HG03565 (cell line): ENCODE measurements at regions not wholly inside any gene's neighbourhood (a gene's known extent, or its start where the extent isn't known, plus 50 kb on each side); places are given as distances from the start of the nearest gene placed in this dataset.
"Not testable (repeated sequence)": the region's sequence is repeated elsewhere in the genome, so short reads cannot be mapped to it uniquely, and the experiment has no call there.

Source experiments
- ATAC-seq: cut with Tn5 transposase; IDR thresholded peaks from one replicate; pipeline ENCODE4 v1.9.1; 2021; ENCODE audit warnings: mild to moderate bottlenecking, moderate library complexity; ENCODE audit not compliant: unreplicated experiment

DNA sequence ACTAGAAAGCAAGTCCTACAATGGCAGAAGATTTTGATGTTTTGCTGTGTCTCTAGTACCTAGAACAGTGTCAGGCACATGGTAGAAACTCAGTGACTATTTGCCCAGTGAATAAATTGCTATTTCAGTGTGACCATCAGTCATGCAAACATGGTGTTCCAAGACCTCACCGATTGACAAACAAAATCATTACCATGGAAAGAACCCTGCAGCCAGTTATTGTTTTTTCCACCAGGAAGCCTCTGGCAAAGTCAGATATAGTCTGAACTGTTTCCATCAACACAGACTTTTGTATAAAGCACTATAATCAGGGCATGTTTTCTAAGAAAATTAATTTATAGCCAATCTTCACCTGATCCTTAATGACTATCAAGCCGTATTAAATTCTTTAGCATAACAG lies 97.3 kb upstream of the RASSF8 start:
- ATAC-seq, result no peak

- ATAC-seq, result no peak
These were observed 93.9 kb upstream of the RASSF8 start for GRCh38 chr12:25864306-25865276.

DNA sequence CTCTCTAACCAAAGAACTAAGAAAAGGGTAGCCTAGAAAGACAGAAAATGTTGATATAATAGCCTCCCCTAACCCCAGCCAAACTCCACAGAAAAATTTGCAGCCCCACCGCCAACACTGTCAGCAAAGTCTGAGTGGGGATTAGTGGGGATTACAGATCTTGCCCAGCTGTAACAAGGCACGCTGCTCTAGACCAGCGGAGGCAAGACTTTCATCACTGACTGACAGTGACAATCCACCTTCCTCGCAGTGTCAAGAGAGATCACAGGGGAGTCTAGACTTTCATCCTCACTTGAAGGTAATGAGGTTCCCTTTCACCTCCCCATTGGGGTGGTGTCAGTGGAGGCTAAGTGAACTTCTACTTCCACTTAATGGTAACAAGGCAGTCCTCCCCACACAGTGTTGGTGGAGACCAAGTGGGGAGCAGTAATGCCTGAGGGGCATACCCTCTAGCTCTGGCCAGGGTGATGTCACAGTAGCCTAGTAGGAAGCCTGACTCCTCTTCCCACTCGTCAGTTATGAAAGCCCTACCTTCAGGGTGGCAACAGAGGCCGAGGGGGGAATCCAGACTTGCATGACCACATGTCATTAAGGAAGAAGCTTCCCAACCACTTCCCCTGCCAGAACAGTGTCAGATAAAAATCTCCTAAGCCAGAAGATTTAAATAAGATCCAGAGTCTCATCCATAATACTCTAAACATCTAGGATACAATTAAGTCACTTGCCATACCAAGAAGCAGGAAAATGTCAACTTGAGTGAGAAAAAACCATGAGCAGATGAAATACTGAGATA lies 91.7 kb upstream of the RASSF8 start:
- ATAC-seq, result no peak

DNA sequence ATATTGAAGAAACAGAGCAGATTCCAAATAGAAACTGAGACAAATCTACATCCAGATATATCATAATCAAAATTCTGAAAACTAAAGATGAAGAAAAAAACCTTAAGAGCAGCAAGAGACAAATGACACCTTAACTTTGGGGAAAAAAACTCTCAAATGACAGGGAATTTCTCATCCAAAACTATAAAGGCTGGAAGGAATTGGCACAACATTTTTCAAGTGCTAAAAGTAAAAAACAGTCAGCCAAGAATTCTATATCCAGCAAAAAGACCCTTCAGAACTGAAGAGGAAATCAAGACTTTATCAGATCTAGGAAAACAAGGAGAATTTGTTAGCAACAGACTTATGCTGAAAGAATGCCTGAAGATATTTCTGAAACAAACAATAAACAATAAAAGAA lies 90.3 kb upstream of the RASSF8 start:
- ATAC-seq, result no peak

GRCh38 chr12:25872137-25872536 lies 86.3 kb upstream of the RASSF8 start:
- ATAC-seq, result no peak

DNA sequence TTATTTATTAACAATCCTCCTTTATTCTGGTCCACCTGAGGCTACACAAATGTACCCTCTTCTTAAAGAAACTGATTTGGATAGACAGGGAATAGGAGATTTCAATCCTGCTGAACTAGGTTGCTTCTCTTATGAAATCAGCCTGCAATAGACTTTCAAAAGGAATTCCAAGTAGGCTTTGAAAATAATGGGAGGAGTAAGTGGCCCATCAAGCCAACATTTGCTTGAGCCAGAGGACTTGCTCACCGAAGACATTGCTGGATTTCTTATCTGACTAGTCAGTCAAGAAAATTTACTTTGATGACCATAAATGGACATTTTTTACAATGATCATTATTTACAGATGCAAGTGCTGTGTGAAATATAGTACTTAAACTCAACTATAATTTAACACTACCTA lies 82.8 kb upstream of the RASSF8 start:
- no peak for ATAC-seq

DNA sequence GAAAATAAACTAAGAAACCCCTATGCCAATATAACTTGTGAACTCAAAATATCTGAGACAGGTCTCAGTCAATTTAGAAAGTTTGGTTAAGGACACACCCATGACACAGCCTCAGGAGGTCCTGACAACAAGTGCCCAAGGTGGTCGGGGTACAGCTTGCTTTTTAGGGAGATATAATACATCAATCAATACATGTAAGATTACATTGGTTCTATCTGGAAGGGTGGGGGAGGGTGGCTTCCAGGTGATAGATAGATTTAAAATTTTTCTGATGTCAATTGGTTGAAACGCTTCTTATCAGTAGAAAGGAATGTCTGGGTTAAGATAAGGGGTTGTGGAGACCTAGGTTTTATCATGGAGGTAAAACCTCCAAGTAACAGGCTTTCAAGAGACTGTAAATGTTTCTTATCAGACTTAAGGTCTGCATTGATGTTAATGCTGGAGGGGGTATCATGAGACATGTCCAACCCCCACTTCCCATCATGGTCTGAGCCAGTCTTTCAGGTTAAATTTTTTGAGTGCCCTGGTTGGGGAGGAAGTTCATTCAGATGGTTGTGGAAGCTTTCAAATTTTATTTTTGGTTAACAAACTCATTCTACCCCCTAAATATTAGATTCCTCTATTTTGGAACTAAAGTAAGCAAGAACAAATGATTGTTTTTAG lies 82.0 kb upstream of the RASSF8 start:
- no peak for ATAC-seq

DNA sequence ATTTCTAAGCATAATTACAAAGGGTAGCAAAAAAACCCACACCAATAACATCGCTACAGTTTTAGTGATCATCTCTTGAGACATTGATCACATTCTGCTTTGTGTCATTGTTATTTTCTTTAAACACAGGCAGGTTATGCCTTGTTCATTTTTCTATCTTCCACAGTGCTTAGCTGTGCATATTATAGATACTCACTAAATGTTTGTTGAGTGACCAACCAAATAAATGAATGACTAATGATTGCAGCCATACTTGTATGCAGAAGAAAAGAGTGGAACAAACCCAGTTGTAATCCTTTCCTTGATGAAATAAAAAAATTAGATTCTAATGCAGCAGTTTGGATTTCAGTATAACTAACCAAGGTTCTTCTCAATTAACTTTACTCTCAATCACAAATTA lies 81.0 kb upstream of the RASSF8 start:
- no peak for ATAC-seq

- ATAC-seq, result no peak
These were observed 76.2 kb upstream of the RASSF8 start for GRCh38 chr12:25882266-25882665.

- ATAC-seq, result no peak
These were observed 75.2 kb upstream of the RASSF8 start for GRCh38 chr12:25883026-25883916.

- no peak for ATAC-seq
These were observed 74.2 kb upstream of the RASSF8 start for GRCh38 chr12:25884024-25884919.

- ATAC-seq, result no peak
These were observed 73.6 kb upstream of the RASSF8 start for GRCh38 chr12:25884920-25885234.

DNA sequence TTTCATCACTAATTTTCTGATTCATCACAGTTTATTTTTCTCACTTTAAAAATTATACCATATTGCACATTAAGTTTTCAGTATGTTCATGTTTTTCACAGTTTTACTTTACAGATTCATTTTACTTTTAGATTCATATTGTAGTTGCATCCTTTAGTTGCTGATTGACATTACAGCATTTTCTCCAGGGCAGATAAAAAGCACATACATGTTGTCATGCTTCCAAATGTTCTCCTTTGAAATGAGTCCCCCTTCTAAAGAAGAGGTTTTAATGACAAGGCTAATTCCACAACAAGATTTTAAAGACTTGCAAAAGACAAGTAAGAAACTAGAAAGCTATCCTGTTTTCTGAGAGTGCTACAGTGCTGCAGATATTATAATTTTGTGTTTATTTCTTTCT lies 72.1 kb upstream of the RASSF8 start:
- no peak for ATAC-seq

DNA sequence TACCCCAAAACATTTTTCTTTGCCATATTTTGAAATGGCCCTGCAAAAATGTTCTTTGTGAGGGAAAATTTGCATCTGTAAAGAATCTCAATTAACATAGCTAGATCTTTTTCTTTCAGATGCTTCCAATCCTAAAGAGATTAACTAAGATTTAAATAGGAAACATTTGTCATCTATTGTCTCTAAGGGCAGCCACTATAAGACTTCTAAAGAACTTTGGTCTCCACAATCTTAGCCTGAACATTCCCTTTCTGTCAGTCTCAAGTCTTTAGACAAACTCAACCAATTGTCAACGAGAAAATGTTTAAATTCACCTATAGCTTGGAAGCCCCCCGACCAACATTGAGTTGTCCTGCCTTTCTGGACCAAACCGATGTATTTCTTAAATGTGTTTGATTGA lies 71.1 kb upstream of the RASSF8 start:
- ATAC-seq, result no peak

GRCh38 chr12:25889185-25889584 lies 69.3 kb upstream of the RASSF8 start:
- no peak for ATAC-seq

DNA sequence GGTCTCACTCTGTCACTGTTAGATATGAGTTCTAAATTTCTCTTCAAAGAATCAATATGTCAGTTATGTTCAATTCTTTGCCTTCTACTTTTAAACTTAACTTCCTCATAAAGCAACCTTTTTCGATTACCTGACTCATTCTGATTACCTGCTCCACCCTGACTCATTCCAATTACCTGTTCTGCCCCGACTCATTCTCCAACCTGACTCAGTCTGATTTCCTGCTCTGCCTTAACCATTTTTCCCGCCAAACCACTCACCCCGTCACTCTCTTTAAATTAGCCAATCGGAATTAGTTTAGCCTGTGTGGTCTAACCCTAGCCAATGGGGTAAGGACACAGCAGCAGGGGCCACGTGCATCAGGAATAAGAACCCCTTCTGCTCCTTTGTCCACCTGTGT lies 67.4 kb upstream of the RASSF8 start:
- ATAC-seq, result not testable (repeated sequence)

GRCh38 chr12:25894759-25895158 lies 63.7 kb upstream of the RASSF8 start:
- no peak for ATAC-seq

DNA sequence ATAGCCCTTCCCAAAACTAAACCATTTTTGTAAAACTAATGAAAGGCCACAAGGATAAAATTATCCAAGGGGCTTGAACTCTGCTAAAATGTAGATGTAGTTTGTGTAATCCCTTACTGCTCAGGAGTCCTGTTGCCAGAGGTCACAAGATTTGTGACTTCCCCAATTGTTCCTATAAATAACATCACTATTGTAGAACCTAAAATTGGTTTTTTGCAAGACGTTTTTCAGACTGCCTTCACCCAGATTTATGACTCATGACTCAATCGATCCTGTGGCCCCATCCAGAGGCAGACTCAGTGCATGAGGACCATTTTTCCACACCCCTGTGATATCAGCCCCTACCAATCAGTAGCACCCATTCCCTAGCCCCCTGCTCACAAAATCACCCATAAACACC lies 61.5 kb upstream of the RASSF8 start:
- no peak for ATAC-seq

- no peak for ATAC-seq
These were observed 54.8 kb upstream of the RASSF8 start for GRCh38 chr12:25903603-25904245.
